Smooth muscle cell (in vitro differentiated cells): ENCODE measurements at regions not wholly inside any gene's neighbourhood (a gene's known extent, or its start where the extent isn't known, plus 50 kb on each side); places are given as distances from the start of the nearest gene placed in this dataset.

ENCODE experiments used
- DNase-seq: peaks from one replicate; lab custom pipeline; 2025; ENCODE audit not compliant: unreplicated experiment; lab: John Stamatoyannopoulos, UW
- H2AFZ ChIP-seq: fragments of 200-600 bp; sonication (generic); 2 replicates; pipeline ENCODE4 v1.6.0; 2016; ENCODE audit warnings: antibody characterized with exemption, low read depth, mild to moderate bottlenecking
- H3F3A ChIP-seq: fragments of 200-600 bp; sonication (generic); 2 replicates; pipeline ENCODE4 v1.6.0; 2017; ENCODE audit warnings: antibody characterized with exemption, low read depth
- H3K27ac ChIP-seq: fragments of 200-600 bp; sonication (generic); 2 replicates; pipeline ENCODE4 v1.5.1; 2016; ENCODE audit warnings: low read depth, mild to moderate bottlenecking
- H3K27me3 ChIP-seq: fragments of 200-600 bp; sonication (generic); 2 replicates; pipeline ENCODE4 v1.6.1; 2016; ENCODE audit warnings: low read depth, mild to moderate bottlenecking
- H3K36me3 ChIP-seq: fragments of 200-600 bp; sonication (generic); 2 replicates; pipeline ENCODE4 v1.5.1; 2016; ENCODE audit warnings: low read depth
- H3K4me1 ChIP-seq: fragments of 200-600 bp; sonication (generic); 2 replicates; pipeline ENCODE4 v1.5.1; 2016; ENCODE audit warnings: low read depth
- H3K4me2 ChIP-seq: fragments of 200-600 bp; sonication (generic); 2 replicates; pipeline ENCODE4 v1.6.0; 2016; ENCODE audit warnings: mild to moderate bottlenecking
- H3K4me3 ChIP-seq: fragments of 200-600 bp; sonication (generic); 2 replicates; pipeline ENCODE4 v1.5.1; 2016; ENCODE audit warnings: mild to moderate bottlenecking
- H3K79me2 ChIP-seq: fragments of 200-600 bp; sonication (generic); 2 replicates; pipeline ENCODE4 v1.6.0; 2016; ENCODE audit warnings: low read depth, mild to moderate bottlenecking
- H3K9ac ChIP-seq: fragments of 200-600 bp; sonication (generic); 2 replicates; pipeline ENCODE4 v1.6.0; 2016; ENCODE audit warnings: low read depth
- H3K9me3 ChIP-seq: fragments of 200-600 bp; sonication (generic); replicated peaks from 2 replicates; pipeline ENCODE4 v1.5.1; 2016; ENCODE audit warnings: low read depth
- H4K20me1 ChIP-seq: fragments of 200-600 bp; sonication (generic); 2 replicates; pipeline ENCODE4 v1.6.0; 2016; ENCODE audit warnings: low read depth
- WGBS: methylation state at CpG from one replicate; pipeline ENCODE4 v1.1.7; 2016; ENCODE audit warnings: low lambda C conversion rate; 5-methylcytosine and 5-hydroxymethylcytosine counted together
- TF ChIP-seq, protein P1 (sequence below): fragments of 200-600 bp; sonication (generic); IDR thresholded peaks from 2 replicates; pipeline ENCODE4 v1.5.1; 2017; ENCODE audit warnings: borderline replicate concordance, mild to moderate bottlenecking, antibody characterized with exemption; ENCODE audit not compliant: insufficient read depth, poor library complexity, severe bottlenecking

- Histone ChIP-seq H3K27me3 (no peaks in the 10 kb centered on the region), H4K20me1 (no peaks in the 10 kb centered on the region), H3K27ac (no peak overlapping the region), H3K9me3 (no peaks in the 10 kb centered on the region), H3K4me1 (no peaks in the 10 kb centered on the region), H3K9ac (no peak overlapping the region), H2AFZ (no peak overlapping the region), H3F3A (no peaks in the 10 kb centered on the region), H3K4me2 (no peak overlapping the region), H3K4me3 (no peak overlapping the region), H3K79me2 (no peaks in the 10 kb centered on the region), H3K36me3 (no peaks in the 10 kb centered on the region)
- TF ChIP-seq, protein P1, sequence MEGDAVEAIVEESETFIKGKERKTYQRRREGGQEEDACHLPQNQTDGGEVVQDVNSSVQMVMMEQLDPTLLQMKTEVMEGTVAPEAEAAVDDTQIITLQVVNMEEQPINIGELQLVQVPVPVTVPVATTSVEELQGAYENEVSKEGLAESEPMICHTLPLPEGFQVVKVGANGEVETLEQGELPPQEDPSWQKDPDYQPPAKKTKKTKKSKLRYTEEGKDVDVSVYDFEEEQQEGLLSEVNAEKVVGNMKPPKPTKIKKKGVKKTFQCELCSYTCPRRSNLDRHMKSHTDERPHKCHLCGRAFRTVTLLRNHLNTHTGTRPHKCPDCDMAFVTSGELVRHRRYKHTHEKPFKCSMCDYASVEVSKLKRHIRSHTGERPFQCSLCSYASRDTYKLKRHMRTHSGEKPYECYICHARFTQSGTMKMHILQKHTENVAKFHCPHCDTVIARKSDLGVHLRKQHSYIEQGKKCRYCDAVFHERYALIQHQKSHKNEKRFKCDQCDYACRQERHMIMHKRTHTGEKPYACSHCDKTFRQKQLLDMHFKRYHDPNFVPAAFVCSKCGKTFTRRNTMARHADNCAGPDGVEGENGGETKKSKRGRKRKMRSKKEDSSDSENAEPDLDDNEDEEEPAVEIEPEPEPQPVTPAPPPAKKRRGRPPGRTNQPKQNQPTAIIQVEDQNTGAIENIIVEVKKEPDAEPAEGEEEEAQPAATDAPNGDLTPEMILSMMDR = no peak
- no peak for DNase-seq
- WGBS = 83% methylated on average over 1 of the region's 1 CpG
Measured at GRCh38 chr1:69510026-69510425, 57.7 kb upstream of the LRRC7 start.

DNA sequence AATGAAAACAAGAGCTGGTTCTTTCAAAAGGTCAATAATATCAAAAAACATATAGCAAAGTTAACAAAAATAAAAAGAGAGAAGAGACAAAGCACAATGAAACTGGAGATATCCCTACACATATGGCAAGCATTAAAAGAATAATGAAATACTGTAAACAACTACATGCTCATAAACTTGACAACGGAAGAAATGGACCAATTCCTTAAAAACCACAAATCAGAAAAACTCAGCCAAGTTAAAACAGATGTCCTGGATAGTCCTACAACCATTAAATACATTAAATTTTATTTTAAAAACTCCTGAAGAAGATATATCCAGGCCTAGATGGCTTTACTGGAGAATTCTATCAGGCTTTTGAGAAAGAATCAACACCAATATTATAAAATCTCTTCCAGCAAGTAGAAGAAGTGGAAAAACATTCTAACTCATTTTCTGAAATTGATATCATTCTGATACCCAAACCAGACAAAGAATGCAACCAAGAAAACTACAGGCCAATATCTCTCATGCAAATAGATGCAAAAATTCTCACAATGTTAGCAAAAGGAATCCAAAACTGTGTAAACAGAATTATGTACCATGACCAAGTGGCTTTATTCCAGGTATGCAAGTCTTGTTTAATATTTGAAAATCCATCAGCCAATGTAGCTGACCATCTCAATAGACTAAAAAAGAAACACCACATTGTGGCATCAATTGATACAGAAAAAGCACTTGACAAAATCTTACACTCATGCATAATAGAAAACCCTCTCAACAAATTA lies 56.1 kb upstream of the LRRC7 start:
- Histone ChIP-seq H3K9me3 (no peaks in the 10 kb centered on the region), H4K20me1 (no peaks in the 10 kb centered on the region), H2AFZ (no peak overlapping the region), H3K79me2 (no peaks in the 10 kb centered on the region), H3K4me1 (no peaks in the 10 kb centered on the region), H3F3A (no peaks in the 10 kb centered on the region), H3K4me2 (no peak overlapping the region), H3K27me3 (no peaks in the 10 kb centered on the region), H3K27ac (no peak overlapping the region), H3K9ac (no peak overlapping the region), H3K4me3 (no peak overlapping the region), H3K36me3 (no peaks in the 10 kb centered on the region)
- TF ChIP-seq, protein P1 = no peak
- 26% methylated on average over 1 of the region's 1 CpG for WGBS
- no peak for DNase-seq

- Histone ChIP-seq H2AFZ (no peak overlapping the region), H3F3A (no peaks in the 10 kb centered on the region), H3K9ac (no peak overlapping the region), H3K36me3 (no peaks in the 10 kb centered on the region), H3K79me2 (no peaks in the 10 kb centered on the region), H3K4me3 (no peak overlapping the region), H3K4me2 (no peak overlapping the region), H3K27me3 (no peaks in the 10 kb centered on the region), H3K9me3 (no peaks in the 10 kb centered on the region), H3K4me1 (no peaks in the 10 kb centered on the region), H4K20me1 (no peaks in the 10 kb centered on the region), H3K27ac (no peak overlapping the region)
- no peak for DNase-seq
- TF ChIP-seq, protein P1 = no peak
Measured at GRCh38 chr1:69513601-69514000, 54.1 kb upstream of the LRRC7 start.
